HG03354 (cell line): ENCODE measurements at regions not wholly inside any gene's neighbourhood (a gene's known extent, or its start where the extent isn't known, plus 50 kb on each side); places are given as distances from the start of the nearest gene placed in this dataset.
A peak's percentile ranks its signal among the peaks of the same experiment; 100 is the strongest.
"Not testable (repeated sequence)": the region's sequence is repeated elsewhere in the genome, so short reads cannot be mapped to it uniquely, and the experiment has no call there.

Source experiments
- ATAC-seq: cut with Tn5 transposase; IDR thresholded peaks from one replicate; pipeline ENCODE4 v1.9.1; 2021; ENCODE audit warnings: mild to moderate bottlenecking; ENCODE audit not compliant: unreplicated experiment, poor library complexity, severe bottlenecking

GRCh38 chrX:46185923-46186810 lies 359.1 kb downstream of the ZNF674 start:
- ATAC-seq, result no peak

GRCh38 chrX:46184749-46185148 lies 360.5 kb downstream of the ZNF674 start:
- no peak for ATAC-seq

GRCh38 chrX:46180258-46180687 lies 364.9 kb downstream of the ZNF674 start:
- peak; percentile 92 for ATAC-seq

GRCh38 chrX:46179748-46180147 lies 365.5 kb downstream of the ZNF674 start:
- ATAC-seq, result peak; percentile 9

- ATAC-seq, result peak; percentile 40
Observed at GRCh38 chrX:46178763-46179162, 366.5 kb downstream of the ZNF674 start.

- ATAC-seq, result no peak
Observed at GRCh38 chrX:46173159-46173558, 372.1 kb downstream of the ZNF674 start.

GRCh38 chrX:46171457-46171856 lies 373.8 kb downstream of the ZNF674 start:
- not testable (repeated sequence) for ATAC-seq

- no peak for ATAC-seq
Observed at GRCh38 chrX:46169808-46170207, 375.4 kb downstream of the ZNF674 start.

GRCh38 chrX:46168254-46168653 lies 377.0 kb downstream of the ZNF674 start:
- no peak for ATAC-seq

GRCh38 chrX:46165866-46166265 lies 379.4 kb downstream of the ZNF674 start:
- ATAC-seq, result no peak

GRCh38 chrX:46165411-46165810 lies 379.8 kb downstream of the ZNF674 start:
- ATAC-seq, result no peak

GRCh38 chrX:46152756-46153155 lies 392.5 kb downstream of the ZNF674 start:
- ATAC-seq, result no peak

GRCh38 chrX:46151332-46151731 lies 393.9 kb downstream of the ZNF674 start:
- not testable (repeated sequence) for ATAC-seq

GRCh38 chrX:46144566-46144965 lies 400.7 kb downstream of the ZNF674 start:
- no peak for ATAC-seq

GRCh38 chrX:46140272-46140671 lies 404.9 kb downstream of the ZNF674 start:
- no peak for ATAC-seq

GRCh38 chrX:46130247-46130646 lies 415.0 kb downstream of the ZNF674 start:
- ATAC-seq, result no peak

- ATAC-seq, result no peak
Observed at GRCh38 chrX:46125111-46125510, 420.1 kb downstream of the ZNF674 start.

GRCh38 chrX:46117234-46117633 lies 428.0 kb downstream of the ZNF674 start:
- ATAC-seq, result no peak

- ATAC-seq, result not testable (repeated sequence)
Observed at GRCh38 chrX:46087310-46087709, 457.9 kb downstream of the ZNF674 start.

- not testable (repeated sequence) for ATAC-seq
Observed at GRCh38 chrX:46080121-46080520, 465.1 kb downstream of the ZNF674 start.

GRCh38 chrX:46072791-46073190 lies 472.4 kb downstream of the ZNF674 start:
- no peak for ATAC-seq
